ENCODE measurements at regions not wholly inside any gene's neighbourhood (a gene's known extent, or its start where the extent isn't known, plus 50 kb on each side); places are given as distances from the start of the nearest gene placed in this dataset.

DNA sequence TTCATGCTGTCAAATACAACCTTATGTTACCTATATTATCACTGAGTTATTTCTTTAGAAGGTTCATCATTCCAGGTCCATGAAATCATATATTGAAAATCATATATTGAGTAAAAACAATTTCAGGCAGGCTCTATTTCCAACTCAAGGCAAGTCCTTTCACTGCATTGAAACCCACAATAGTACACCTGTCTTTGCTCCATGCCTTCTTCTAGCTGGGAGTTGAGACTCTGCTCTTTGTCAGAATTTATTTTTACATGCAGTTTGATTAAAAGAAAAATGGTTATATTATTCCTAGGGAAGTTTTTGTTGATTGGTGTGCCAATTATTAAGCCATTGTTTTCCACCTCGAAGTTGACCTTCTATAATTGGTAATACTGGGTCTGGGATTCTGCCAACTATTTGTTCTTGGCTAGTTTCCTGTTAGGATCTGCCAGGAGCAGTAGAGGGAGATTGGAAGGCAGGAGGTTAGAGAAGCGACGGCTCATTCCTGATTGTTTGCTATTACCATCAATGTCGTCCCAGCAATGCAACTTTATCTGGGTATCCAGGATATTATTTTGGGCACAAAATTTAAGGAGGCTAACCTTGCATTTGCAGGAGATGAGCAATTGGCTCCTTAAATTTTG is 79.5 kb upstream of the MIS18BP1 start:
- Histone ChIP-seq H3K4me3 (ENCODE audit: low read length) (no peak overlapping the region), H3K36me3 (ENCODE audit: control insufficient read depth, low read depth, low read length) (no peaks in the 10 kb centered on the region), H3K9me3 (ENCODE audit: control insufficient read depth, low read depth, low read length) (peaks cover 5% of the 10 kb centered on the region), H3K27ac (ENCODE audit: low read length) (no peak overlapping the region), H3K4me1 (ENCODE audit: control insufficient read depth, low read depth, low read length) (no peaks in the 10 kb centered on the region), H3K27me3 (ENCODE audit: control insufficient read depth, insufficient read depth, low read length) (no peaks in the 10 kb centered on the region), H3K9ac (ENCODE audit: low read length) (no peak overlapping the region)

DNA sequence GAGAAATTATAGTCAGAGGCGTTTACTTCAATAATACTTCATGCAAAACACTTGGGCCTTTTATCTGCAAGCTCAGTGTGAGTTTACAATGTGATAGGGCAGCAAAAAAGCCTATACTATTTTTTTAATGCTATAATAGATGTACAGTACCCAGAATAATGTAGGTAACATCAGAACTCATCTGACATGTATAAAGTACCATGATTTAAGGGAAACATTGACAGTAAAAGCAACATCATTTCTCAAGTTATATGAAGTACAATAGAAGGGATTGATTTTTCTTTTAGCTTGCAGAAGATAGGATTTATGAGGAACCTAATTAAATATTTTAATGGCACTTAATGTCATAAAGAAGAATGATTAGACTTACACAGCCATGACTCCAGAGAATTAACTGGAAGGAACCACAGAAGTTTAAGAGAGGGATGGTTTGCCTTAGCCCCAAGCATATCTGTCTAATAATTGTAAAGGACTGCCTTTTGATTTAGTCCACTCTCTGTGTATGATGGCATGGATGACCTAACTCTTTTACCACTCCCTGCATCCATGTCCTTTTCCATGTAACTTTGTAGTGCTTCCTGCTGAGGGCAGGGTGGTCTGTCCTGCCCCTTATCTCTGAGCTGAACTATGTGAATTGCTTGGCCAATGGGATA is 55.9 kb upstream of the MIS18BP1 start:
- H3K9me3 ChIP-seq (ENCODE audit: control insufficient read depth, low read depth, low read length) = no peaks in the 10 kb centered on the region
- H3K36me3 ChIP-seq (ENCODE audit: control insufficient read depth, low read depth, low read length) = no peaks in the 10 kb centered on the region
- H3K27ac ChIP-seq (ENCODE audit: low read length) = no peak overlapping the region
- no peak overlapping the region for H3K4me3 ChIP-seq (ENCODE audit: low read length)
- no peaks in the 10 kb centered on the region for H3K27me3 ChIP-seq (ENCODE audit: control insufficient read depth, insufficient read depth, low read length)
- H3K4me1 ChIP-seq (ENCODE audit: control insufficient read depth, low read depth, low read length) = no peaks in the 10 kb centered on the region
- no peak overlapping the region for H3K9ac ChIP-seq (ENCODE audit: low read length)
